LNCAP (cell line): ENCODE measurements at regions not wholly inside any gene's neighbourhood (a gene's known extent, or its start where the extent isn't known, plus 50 kb on each side); places are given as distances from the start of the nearest gene placed in this dataset.

Experiments
- TF ChIP-seq, protein P1 (sequence below): fragments of 450-650 bp; IDR thresholded peaks from 2 replicates; pipeline ENCODE4 v1.5.1; 2017; ENCODE audit warnings: mild to moderate bottlenecking

DNA sequence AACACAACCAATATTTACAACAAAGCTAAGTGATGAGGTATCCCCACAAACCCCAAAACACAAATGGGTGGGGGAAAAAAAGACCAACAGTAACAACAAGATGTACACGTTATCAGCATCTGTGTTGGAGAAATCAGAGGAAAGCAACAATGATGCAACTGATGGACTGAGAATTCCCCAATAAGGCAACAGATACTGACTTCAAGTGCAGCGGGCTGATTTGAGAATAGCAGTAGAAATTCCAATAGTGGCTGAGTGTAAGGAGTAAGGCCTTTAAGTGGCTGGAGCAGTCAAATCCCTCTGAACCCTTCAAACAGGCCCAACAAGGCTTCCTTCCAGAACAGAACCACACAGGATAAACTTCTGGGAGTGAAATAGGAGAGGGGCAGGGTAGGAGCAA, 97.6 kb downstream of the TM2D1 start:
- TF ChIP-seq, protein P1, sequence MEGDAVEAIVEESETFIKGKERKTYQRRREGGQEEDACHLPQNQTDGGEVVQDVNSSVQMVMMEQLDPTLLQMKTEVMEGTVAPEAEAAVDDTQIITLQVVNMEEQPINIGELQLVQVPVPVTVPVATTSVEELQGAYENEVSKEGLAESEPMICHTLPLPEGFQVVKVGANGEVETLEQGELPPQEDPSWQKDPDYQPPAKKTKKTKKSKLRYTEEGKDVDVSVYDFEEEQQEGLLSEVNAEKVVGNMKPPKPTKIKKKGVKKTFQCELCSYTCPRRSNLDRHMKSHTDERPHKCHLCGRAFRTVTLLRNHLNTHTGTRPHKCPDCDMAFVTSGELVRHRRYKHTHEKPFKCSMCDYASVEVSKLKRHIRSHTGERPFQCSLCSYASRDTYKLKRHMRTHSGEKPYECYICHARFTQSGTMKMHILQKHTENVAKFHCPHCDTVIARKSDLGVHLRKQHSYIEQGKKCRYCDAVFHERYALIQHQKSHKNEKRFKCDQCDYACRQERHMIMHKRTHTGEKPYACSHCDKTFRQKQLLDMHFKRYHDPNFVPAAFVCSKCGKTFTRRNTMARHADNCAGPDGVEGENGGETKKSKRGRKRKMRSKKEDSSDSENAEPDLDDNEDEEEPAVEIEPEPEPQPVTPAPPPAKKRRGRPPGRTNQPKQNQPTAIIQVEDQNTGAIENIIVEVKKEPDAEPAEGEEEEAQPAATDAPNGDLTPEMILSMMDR, result no peak

DNA sequence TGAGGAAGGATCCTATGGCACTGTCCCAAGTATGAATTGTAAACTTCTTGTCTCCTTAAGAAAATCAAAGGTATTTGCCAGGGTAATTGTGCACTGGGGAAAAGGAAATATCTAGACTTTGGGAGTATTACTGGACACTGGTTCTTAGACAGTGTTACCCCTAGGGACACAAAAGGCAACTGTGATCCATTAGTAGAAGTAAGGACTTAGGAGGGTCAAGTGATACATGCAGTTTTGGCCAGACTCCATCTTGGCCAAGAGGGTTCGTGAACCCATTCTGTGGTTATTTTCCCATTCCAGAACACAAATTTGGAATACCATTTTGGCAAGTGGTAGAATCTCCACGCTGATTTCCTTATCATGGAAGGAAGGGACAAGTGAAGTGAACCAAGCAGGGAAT, 98.1 kb downstream of the TM2D1 start:
- TF ChIP-seq, protein P1, result no peak

DNA sequence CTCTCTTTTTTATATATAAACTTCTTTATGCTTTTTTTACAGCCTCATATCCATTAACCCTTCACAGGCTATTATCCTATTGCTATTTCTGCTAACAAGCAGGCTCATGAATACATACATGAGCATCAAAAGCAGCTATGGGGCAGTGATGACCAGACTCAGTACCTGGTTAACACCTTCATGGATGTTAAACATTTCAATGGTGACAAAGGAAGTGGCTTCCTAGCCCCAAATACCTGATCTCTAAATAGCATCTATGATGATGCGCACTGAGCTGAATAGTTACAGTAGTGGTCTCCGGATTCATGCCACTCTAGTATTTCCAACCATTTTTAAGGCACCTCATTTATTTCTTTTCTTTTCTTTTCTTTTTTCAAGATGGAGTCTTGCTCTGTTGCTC, 101.1 kb downstream of the TM2D1 start:
- TF ChIP-seq, protein P1, result no peak

DNA sequence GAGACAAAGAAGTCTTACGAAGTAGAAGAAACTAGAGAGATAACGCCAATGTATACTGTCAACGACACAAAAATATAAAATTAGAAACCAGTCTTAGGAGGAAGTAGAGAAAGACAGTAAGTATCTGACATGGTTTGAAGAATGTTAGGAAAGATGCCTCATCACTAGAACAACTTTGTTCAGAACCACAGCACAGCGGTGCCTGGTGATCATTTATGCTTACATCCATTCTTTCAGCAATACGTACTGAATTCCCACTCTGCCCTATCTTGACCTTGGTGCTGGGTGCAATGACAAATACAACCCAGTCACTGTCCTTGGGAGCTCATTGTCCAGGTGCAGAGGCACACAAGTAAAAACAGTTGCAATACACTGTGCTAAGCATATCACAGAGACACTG, 104.4 kb downstream of the TM2D1 start:
- TF ChIP-seq, protein P1, result no peak

DNA sequence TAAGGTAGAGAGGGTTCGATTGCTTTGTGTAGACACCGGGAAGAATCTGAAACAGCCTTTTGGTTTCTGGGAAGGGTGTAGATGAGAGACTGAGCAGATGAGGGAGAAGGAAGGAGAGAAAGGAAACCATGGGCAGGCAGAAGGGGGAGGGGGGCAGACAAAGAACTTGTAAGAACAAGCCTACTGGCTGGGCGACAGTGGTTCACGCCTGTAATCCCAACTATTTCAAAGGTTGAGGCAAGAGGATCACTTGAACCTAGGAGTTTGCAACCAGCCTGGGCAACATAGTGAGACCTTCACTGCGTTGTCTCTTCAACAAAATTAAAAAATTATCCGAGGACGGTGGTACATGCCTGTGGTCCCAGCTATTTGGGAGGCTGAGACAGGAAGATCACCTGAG, 106.2 kb downstream of the TM2D1 start:
- TF ChIP-seq, protein P1, result no peak

DNA sequence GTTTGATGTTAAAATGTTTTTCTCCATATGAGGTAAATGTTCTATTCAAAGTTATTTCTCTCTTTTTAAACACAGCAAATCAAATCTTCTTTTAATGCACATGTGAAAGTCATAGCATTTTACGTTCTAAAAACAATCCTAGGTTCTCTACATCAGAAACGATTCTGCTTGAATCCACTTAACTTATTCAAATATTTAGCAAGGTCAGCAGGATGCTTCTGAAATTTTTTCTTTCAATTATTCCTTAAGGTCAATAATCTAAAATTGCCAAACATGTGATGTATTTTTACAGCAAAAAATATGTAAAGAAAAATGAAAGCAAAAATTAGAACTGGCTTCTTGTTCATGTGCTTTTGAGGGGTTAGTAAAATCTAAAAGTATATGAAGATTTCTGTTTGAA, 106.7 kb downstream of the TM2D1 start:
- TF ChIP-seq, protein P1, result no peak

DNA sequence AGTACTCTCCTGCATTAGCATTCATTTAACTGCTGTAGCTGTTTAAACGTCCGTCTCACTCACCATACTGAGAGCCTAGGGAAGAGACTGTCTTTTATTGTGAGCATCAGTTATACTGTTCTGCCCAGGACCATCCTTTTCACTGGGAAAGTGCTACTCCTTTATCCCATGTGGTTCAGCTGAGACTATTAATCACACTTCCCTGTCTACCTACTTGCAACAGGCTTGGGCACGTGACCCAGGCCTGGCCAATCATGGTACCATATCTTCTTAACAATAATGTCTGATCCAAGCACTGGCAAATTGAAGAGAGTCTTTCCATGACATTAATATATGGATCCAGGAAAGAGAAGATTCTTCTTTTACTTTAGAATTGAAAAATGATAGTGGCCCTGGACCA, 108.1 kb downstream of the TM2D1 start:
- TF ChIP-seq, protein P1, result no peak

DNA sequence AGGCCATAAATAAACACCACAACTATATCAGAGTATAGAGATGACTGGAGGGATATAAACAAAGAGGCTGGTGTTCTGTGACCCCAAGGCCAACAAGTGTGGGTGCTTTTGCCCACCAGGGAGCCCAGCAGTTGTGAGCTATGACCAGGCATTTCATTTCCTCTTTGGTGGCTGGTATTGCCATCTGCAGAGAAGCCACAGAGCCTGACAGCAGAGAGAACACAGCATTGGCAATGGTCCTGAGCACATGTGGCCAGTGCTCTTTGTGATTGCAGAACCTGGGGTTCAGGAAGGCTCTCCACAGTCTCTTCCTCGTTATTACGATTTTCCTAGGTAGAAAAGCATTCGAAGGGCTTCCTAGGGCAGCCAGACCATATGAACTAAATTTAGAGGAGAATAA, 112.3 kb downstream of the TM2D1 start:
- TF ChIP-seq, protein P1, result no peak
